Esophagus muscularis mucosa (tissue), 3 donors: ENCODE measurements at regions not wholly inside any gene's neighbourhood (a gene's known extent, or its start where the extent isn't known, plus 50 kb on each side); places are given as distances from the start of the nearest gene placed in this dataset.

ENCODE experiments used
- CTCF ChIP-seq, 3 experiments: fragments of 200-600 bp in 2 of 3; fragments of 450-650 bp in 1 of 3; sonication (generic) in 2 of 3; IDR thresholded peaks; one replicate each; pipeline ENCODE4 v1.5.1; 2017 to 2019; ENCODE audit warnings: antibody characterized with exemption in 3 of 3, mild to moderate bottlenecking in 2 of 3, moderate library complexity in 1 of 3
- EP300 ChIP-seq: sonication (generic); formaldehyde crosslinking; IDR thresholded peaks from one replicate; pipeline ENCODE4 v1.6.1; 2017; ENCODE audit warnings: antibody characterized with exemption

GRCh38 chr1:192888574-192888973, 79.7 kb downstream of the RGS2 start:
- TF ChIP-seq EP300 (no peak), CTCF (IDR thresholded peaks at IDR 0.05) (no peak)
